Thyroid gland (tissue), 4 donors: ENCODE measurements at regions not wholly inside any gene's neighbourhood (a gene's known extent, or its start where the extent isn't known, plus 50 kb on each side); places are given as distances from the start of the nearest gene placed in this dataset.

Experiments used
- DNase-seq, 2 donors: peaks; one replicate each; pipeline ENCODE4 v3.0.0-alpha.2; 2019
- H3K27ac ChIP-seq, 3 donors: fragments of 200-600 bp; sonication (generic); 1 replicate in 2 of 3; 2 replicates in 1 of 3; pipeline ENCODE4 v1.5.1; 2016 to 2019; ENCODE audit warnings: mild to moderate bottlenecking in 1 of 3, moderate library complexity in 1 of 3
- H3K27me3 ChIP-seq: fragments of 200-600 bp; sonication (generic); one replicate; pipeline ENCODE4 v1.5.1; 2019
- H3K36me3 ChIP-seq, 2 donors: fragments of 200-600 bp; sonication (generic); one replicate each; pipeline ENCODE4 v1.5.1; 2016 to 2019
- H3K4me1 ChIP-seq, 2 donors: fragments of 200-600 bp; sonication (generic); one replicate each; pipeline ENCODE4 v1.5.1; 2017 to 2019
- H3K4me3 ChIP-seq, 3 donors: fragments of 200-600 bp; sonication (generic); replicated peaks in 1 of 3; 1 replicate in 2 of 3; 2 replicates in 1 of 3; pipeline ENCODE4 v1.5.1; 2016; ENCODE audit warnings: mild to moderate bottlenecking in 1 of 3
- H3K9me3 ChIP-seq: fragments of 200-600 bp; sonication (generic); one replicate; pipeline ENCODE4 v1.5.1; 2017
- CTCF ChIP-seq, 6 experiments: fragments of 200-600 bp in 3 of 6; fragments of 450-650 bp in 3 of 6; sonication (generic) in 3 of 6; IDR thresholded peaks; one replicate each; pipeline ENCODE4 v1.5.1; 2016 to 2019; ENCODE audit warnings: antibody characterized with exemption in 6 of 6, mild to moderate bottlenecking in 2 of 6, inconsistent platforms in 1 of 6, moderate library complexity in 1 of 6
- POLR2A ChIP-seq, 2 donors: fragments of 450-650 bp; IDR thresholded peaks; one replicate each; pipeline ENCODE4 v1.6.1; 2017; ENCODE audit warnings: antibody characterized with exemption in 2 of 2, mild to moderate bottlenecking in 2 of 2, moderate library complexity in 1 of 2
- WGBS, 2 donors: methylation state at CpG; one replicate each; pipeline ENCODE4 v1.1.5; 2017; 5-methylcytosine and 5-hydroxymethylcytosine counted together
- intact Hi-C: fragments of 100-400 bp; cut with DNase I; formaldehyde crosslinking; loops from one replicate; pipeline ENCODE4 v1.15.1; 2023

- no peak overlapping the region for H3K27ac ChIP-seq
- DNase-seq, result no peak
- H3K9me3 ChIP-seq, result no peaks in the 10 kb centered on the region
- no peak overlapping the region for H3K4me3 ChIP-seq
- H3K27me3 ChIP-seq, result no peaks in the 10 kb centered on the region
- 91 to 96% methylated on average over 4 to 7 of the region's 7 CpGs for WGBS, 2 donors
- no peaks in the 10 kb centered on the region for H3K4me1 ChIP-seq
- intact Hi-C loops, result no loop called here
- TF ChIP-seq CTCF (IDR thresholded peaks at IDR 0.05), result no peak
- TF ChIP-seq POLR2A (IDR thresholded peaks at IDR 0.05), result no peak
- H3K36me3 ChIP-seq, result no peaks in the 10 kb centered on the region
Measured at GRCh38 chr5:29548262-29548661, 1645.2 kb upstream of the CDH6 start.

- TF ChIP-seq CTCF (IDR thresholded peaks at IDR 0.05) (no peak), POLR2A (IDR thresholded peaks at IDR 0.05) (no peak)
- WGBS, 2 donors, result 59 to 62% methylated on average over 6 of the region's 6 CpGs
- no peak overlapping the region for H3K27ac ChIP-seq
Measured at GRCh38 chr5:29547236-29547865, 1646.1 kb upstream of the CDH6 start.

GRCh38 chr5:29543501-29543900, 1650.0 kb upstream of the CDH6 start:
- no peak for DNase-seq
- no peaks in the 10 kb centered on the region for H3K9me3 ChIP-seq
- WGBS, 2 donors, result 77 to 82% methylated on average over 2 of the region's 2 CpGs
- H3K27ac ChIP-seq, result no peak overlapping the region
- H3K27me3 ChIP-seq, result no peaks in the 10 kb centered on the region
- no peak overlapping the region for H3K4me3 ChIP-seq
- H3K36me3 ChIP-seq, result no peaks in the 10 kb centered on the region
- TF ChIP-seq CTCF (IDR thresholded peaks at IDR 0.05), result no peak
- no peak for TF ChIP-seq POLR2A (IDR thresholded peaks at IDR 0.05)
- no peaks in the 10 kb centered on the region for H3K4me1 ChIP-seq
- intact Hi-C loops, result no loop called here

More at GRCh38 chr5:29547236-29547865, 1646.1 kb upstream of the CDH6 start:
- no peaks in the 10 kb centered on the region for H3K27me3 ChIP-seq
- H3K36me3 ChIP-seq, result no peaks in the 10 kb centered on the region
- H3K4me1 ChIP-seq, result no peaks in the 10 kb centered on the region
- no peaks in the 10 kb centered on the region for H3K9me3 ChIP-seq
- intact Hi-C loops, result no loop called here
- H3K4me3 ChIP-seq, result no peak overlapping the region
- no peak for DNase-seq

- Histone ChIP-seq H3K4me3 (no peak overlapping the region), H3K9me3 (no peaks in the 10 kb centered on the region), H3K36me3 (no peaks in the 10 kb centered on the region), H3K4me1 (no peaks in the 10 kb centered on the region), H3K27me3 (no peaks in the 10 kb centered on the region), H3K27ac (no peak overlapping the region)
- intact Hi-C loops, result no loop called here
- WGBS, 2 donors, result 41 to 49% methylated on average over 2 of the region's 2 CpGs
- DNase-seq, result no peak
- no peak for TF ChIP-seq POLR2A (IDR thresholded peaks at IDR 0.05)
Measured at GRCh38 chr5:29524227-29524626, 1669.3 kb upstream of the CDH6 start.

GRCh38 chr5:29518176-29518575, 1675.3 kb upstream of the CDH6 start:
- DNase-seq, result no peak
- no peak for TF ChIP-seq POLR2A (IDR thresholded peaks at IDR 0.05)
- no peaks in the 10 kb centered on the region for H3K27me3 ChIP-seq
- H3K27ac ChIP-seq, result no peak overlapping the region
- WGBS, 2 donors, result 56 to 61% methylated on average over 2 of the region's 2 CpGs
- no peaks in the 10 kb centered on the region for H3K9me3 ChIP-seq
- intact Hi-C loops, result no loop called here
- H3K36me3 ChIP-seq, result no peaks in the 10 kb centered on the region
- H3K4me1 ChIP-seq, result no peaks in the 10 kb centered on the region
- no peak overlapping the region for H3K4me3 ChIP-seq

GRCh38 chr5:29516224-29516623, 1677.3 kb upstream of the CDH6 start:
- Histone ChIP-seq H3K36me3 (no peaks in the 10 kb centered on the region), H3K4me1 (no peaks in the 10 kb centered on the region), H3K4me3 (no peak overlapping the region), H3K27me3 (no peaks in the 10 kb centered on the region), H3K27ac (no peak overlapping the region), H3K9me3 (no peaks in the 10 kb centered on the region)
- DNase-seq, result no peak
- TF ChIP-seq POLR2A (IDR thresholded peaks at IDR 0.05) (no peak), CTCF (IDR thresholded peaks at IDR 0.05) (no peak)
- intact Hi-C loops, result no loop called here
- WGBS, 2 donors, result 84 to 94% methylated on average over 2 of the region's 2 CpGs
